GM19351 (cell line): ENCODE measurements at regions not wholly inside any gene's neighbourhood (a gene's known extent, or its start where the extent isn't known, plus 50 kb on each side); places are given as distances from the start of the nearest gene placed in this dataset.

Source experiments
- ATAC-seq: cut with Tn5 transposase; IDR thresholded peaks from one replicate; pipeline ENCODE4 v1.9.1; 2021; ENCODE audit warnings: mild to moderate bottlenecking, moderate library complexity; ENCODE audit not compliant: unreplicated experiment

GRCh38 chr11:116698080-116698479, 74.7 kb downstream of the BUD13 start:
- no peak for ATAC-seq

GRCh38 chr11:116697639-116698038, 75.1 kb downstream of the BUD13 start:
- ATAC-seq = no peak

DNA sequence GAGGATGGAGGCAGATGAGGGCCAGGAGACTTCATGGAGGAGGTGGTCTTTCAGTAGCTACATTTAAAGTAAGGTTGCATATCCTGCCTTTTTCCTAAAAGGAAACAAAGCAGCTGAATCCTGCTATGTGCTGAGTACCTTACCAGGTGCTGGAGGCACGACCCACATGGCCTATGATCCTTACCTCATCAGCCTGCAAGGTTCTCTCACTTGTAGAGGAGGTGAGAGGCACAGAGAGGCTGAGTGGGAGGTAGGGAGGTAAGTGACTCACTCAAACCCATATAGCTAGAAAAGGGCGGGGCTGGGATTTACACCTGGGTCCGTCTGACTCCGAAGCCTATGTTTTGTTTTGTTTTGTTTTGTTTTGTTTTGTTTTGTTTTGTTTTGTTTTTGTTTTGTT, 75.8 kb downstream of the BUD13 start:
- ATAC-seq = no peak

DNA sequence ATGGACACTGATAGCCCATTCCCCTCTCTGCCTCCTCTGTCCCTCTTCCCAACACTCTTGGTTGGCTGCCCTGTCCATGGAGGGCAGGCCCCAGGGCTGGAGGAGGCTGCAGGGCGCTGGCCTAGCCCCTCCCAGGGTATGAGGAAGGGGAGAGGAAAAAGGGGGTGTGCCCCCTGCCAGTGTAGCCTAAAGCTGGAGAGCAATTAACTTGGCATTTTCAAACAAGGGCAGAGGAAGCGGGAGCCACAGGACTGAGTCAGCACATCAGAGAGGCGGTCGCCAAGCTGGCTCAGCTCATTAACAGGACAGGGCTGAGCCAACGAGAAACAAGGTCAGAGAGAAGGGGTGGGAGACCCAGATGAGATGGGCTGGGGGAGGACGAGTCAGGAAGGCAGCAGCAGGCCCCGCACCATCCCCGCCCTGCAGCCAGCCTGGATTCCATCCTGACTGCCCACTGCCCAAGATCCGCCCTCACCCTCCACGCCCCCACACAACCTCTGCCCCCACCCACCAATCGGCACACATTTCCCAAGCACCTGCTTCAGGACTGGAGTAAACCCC, 76.3 kb downstream of the BUD13 start:
- ATAC-seq = no peak

GRCh38 chr11:116695657-116696254, 77.0 kb downstream of the BUD13 start:
- no peak for ATAC-seq

DNA sequence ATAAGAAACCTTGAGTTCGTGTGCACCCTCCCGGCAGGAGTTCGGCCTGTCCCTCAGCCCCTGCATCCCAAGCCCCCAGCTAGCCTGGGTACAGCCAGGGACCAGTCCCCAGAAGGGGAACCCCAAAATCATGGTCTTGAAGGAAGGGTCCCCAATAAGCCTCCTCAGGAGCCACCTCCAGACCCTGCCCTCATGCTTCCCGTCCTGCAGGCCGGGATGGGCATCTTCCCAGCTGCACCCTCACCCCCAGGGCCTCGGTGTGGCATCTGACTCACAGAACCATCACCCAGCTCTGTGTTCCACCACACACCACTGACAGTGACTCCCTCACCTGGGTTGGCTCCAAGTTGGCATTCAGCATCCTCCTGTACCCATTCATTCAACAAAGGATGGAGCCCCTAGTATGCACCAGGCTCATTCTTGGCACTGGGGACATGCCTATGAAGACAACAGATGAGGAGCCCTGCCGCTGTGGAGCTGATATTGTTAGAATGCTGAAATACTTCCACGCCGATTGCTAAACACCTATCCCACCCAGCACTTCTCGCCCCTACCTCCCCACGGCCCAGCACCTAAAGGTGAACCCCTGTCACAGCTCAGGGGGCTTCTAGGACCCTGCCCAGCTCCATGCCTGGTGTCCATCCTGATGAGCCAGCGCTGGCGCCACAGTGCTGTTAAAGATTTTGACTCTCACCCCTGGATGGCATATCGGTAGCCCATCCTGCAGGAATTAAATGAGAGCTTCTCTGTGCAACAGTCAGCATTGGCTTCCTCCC, 77.8 kb downstream of the BUD13 start:
- no peak for ATAC-seq

- ATAC-seq = no peak
Measured at GRCh38 chr11:116694349-116694725, 78.5 kb downstream of the BUD13 start.

GRCh38 chr11:116693593-116694348, 79.0 kb downstream of the BUD13 start:
- no peak for ATAC-seq

- no peak for ATAC-seq
Measured at GRCh38 chr11:116693102-116693570, 79.7 kb downstream of the BUD13 start.

- no peak for ATAC-seq
Measured at GRCh38 chr11:116692318-116693101, 80.3 kb downstream of the BUD13 start.

DNA sequence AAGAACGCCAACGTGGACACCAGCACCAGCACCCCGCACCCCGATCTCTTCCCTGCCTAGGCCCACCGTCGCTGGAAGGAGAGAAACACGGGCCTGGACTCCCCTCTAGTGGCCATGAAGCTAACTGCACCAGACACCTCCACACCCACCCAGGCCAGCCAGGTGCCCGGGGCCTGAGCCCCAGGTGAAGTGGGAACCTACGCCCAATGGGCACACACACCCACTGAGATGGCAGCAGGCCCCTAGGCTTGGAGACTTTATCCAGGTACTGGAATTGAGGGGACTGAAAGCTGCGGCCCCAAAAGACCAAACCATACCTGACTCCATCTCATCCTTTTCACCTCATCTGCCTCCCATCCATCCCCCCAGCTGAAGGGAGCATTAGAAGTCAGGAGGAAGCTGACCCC, 81.0 kb downstream of the BUD13 start:
- ATAC-seq = no peak

DNA sequence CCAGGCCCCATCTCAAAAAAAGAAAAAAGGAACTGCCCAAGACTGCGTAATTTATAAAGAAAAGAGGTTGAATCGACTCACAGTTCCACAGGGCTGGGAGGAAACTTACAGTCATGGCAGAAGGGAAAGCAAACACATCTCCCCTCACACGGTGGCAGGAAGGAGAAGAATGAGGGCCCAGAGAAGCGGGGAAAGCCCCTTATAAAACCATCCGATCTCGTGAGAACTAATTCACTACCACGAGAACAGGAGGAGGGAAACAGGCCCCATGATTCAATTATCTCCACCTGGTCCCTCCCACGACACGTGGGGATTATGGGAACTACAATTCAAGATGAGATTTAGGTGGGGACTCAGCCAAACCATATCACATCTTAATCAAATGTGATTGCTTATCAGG, 82.2 kb downstream of the BUD13 start:
- ATAC-seq = no peak

GRCh38 chr11:116689413-116690127, 83.2 kb downstream of the BUD13 start:
- ATAC-seq = no peak

DNA sequence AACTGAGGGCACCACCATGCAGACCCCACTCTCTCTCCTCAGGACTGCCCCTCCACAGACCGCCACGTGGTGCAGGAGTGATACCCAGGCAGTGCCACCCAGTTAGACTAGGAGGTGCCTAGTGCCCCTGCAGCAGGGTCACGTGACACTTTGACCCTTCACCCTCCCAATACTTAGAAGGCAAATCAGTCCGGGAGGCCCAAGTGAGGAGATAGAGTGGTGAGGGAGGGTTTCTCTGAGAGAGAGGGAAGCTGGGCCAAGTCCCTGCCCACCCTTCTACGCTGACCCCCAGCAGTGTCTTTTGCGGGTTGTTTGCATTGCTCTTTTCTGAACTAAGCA, 84.6 kb downstream of the BUD13 start:
- ATAC-seq = no peak

GRCh38 chr11:116687458-116688201, 85.2 kb downstream of the BUD13 start:
- ATAC-seq = no peak

DNA sequence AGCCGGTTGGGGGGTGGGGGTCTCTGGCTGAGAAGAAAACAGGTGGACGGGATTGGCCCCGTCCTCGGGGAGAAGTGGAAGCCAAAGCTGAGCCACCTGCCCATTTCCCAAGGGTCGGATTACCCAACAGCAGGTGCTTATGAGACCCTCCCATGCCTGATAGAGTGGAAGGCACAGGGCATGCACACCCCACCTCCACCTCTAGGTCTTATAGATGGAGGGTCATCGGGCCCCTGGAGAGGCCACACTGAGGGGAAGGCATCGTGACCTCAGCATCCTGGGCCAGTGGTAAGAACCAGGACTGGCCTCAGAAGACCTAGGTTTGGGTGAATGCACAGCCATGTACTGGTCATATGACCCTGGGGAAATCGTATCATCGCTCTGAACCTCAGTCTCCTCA, 85.9 kb downstream of the BUD13 start:
- no peak for ATAC-seq

- no peak for ATAC-seq
Measured at GRCh38 chr11:116683982-116684381, 88.8 kb downstream of the BUD13 start.

DNA sequence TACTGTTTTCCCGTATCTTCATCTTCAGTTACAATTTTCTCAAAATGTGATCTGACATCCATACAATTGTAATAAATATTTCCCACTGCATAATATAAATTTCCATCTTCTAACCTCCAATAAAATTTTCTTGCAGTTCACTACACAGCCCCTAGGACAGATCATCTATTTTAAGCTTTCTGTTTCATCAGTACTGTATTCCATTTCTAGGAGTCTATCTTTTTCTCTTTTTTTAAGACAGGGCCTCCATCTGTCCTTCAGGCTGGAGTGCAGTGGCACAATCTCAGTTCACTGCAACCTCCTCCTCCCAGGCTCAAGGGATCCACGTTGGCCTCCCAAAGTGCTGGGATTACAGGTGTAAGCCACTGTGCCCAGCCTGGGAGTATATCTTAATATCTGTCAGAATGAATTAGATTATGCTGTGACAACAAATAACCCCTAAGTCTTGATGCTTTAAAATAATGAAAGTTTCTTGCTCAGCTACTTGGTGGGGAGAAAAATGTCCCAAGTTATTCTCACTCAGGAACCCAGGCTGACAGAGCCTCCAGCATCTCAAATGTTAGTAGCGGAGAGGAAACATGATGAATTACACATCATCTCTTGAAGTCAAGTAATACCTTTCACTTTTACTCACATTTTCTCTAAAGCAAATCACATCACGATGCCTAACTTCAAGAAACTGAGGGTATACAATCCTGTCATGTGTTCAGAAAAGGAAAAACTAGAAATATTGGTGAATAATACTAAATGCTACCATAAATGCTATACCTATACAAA, 92.2 kb downstream of the BUD13 start:
- no peak for ATAC-seq

GRCh38 chr11:116678887-116679286, 93.9 kb downstream of the BUD13 start:
- ATAC-seq = no peak
